ENCODE measurements at regions not wholly inside any gene's neighbourhood (a gene's known extent, or its start where the extent isn't known, plus 50 kb on each side); places are given as distances from the start of the nearest gene placed in this dataset.

DNA sequence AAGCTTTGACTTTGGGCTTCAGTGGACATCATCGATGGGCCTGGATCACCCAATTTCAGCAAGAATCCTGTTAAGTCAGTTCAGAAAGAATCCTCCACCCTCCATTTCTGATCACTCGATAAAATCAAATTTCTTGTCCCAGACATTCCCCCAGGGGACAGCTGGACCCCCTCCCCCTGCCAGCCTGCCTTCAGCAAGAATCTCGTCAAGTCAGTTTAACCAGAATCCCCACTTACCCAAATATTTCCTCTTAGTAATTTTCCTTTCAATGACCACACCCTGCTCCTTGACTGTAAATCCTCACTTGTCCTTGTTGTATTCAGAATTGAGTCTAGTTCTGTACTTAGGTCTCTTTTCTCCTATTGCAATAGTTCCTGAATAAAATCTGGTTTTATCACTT lies 766.9 kb downstream of the XPNPEP1 start:
- TF ChIP-seq, protein P1, sequence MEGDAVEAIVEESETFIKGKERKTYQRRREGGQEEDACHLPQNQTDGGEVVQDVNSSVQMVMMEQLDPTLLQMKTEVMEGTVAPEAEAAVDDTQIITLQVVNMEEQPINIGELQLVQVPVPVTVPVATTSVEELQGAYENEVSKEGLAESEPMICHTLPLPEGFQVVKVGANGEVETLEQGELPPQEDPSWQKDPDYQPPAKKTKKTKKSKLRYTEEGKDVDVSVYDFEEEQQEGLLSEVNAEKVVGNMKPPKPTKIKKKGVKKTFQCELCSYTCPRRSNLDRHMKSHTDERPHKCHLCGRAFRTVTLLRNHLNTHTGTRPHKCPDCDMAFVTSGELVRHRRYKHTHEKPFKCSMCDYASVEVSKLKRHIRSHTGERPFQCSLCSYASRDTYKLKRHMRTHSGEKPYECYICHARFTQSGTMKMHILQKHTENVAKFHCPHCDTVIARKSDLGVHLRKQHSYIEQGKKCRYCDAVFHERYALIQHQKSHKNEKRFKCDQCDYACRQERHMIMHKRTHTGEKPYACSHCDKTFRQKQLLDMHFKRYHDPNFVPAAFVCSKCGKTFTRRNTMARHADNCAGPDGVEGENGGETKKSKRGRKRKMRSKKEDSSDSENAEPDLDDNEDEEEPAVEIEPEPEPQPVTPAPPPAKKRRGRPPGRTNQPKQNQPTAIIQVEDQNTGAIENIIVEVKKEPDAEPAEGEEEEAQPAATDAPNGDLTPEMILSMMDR (conservative IDR thresholded peaks at IDR 0.05; ENCODE audit: low read depth, low read length) = no peak
- TF ChIP-seq POLR2A (IDR thresholded peaks at IDR 0.05; ENCODE audit: low read depth, low read length) (no peak), CEBPB (IDR thresholded peaks at IDR 0.05; ENCODE audit: low read depth, low read length) (no peak), MXI1 (IDR thresholded peaks at IDR 0.05; ENCODE audit: borderline replicate concordance, low read depth, low read length) (no peak), RCOR1 (IDR thresholded peaks at IDR 0.05; ENCODE audit: insufficient replicate concordance, low read length) (no peak), BHLHE40 (IDR thresholded peaks at IDR 0.05; ENCODE audit: low read depth, low read length) (no peak), FOS (IDR thresholded peaks at IDR 0.05; ENCODE audit: low read depth, low read length) (no peak), RFX5 (IDR thresholded peaks at IDR 0.05; ENCODE audit: low read depth, low read length) (no peak), RAD21 (IDR thresholded peaks at IDR 0.05; ENCODE audit: low read length) (no peak), CHD1 (IDR thresholded peaks at IDR 0.05; ENCODE audit: low read depth, low read length) (no peak), SMC3 (IDR thresholded peaks at IDR 0.05; ENCODE audit: low read depth, low read length) (no peak), MAFK (IDR thresholded peaks at IDR 0.05; ENCODE audit: low read depth, low read length) (no peak)
- TF ChIP-seq, protein P2, sequence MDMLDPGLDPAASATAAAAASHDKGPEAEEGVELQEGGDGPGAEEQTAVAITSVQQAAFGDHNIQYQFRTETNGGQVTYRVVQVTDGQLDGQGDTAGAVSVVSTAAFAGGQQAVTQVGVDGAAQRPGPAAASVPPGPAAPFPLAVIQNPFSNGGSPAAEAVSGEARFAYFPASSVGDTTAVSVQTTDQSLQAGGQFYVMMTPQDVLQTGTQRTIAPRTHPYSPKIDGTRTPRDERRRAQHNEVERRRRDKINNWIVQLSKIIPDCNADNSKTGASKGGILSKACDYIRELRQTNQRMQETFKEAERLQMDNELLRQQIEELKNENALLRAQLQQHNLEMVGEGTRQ (IDR thresholded peaks at IDR 0.05; ENCODE audit: low read depth, low read length) = no peak
- TF ChIP-seq, protein P3, sequence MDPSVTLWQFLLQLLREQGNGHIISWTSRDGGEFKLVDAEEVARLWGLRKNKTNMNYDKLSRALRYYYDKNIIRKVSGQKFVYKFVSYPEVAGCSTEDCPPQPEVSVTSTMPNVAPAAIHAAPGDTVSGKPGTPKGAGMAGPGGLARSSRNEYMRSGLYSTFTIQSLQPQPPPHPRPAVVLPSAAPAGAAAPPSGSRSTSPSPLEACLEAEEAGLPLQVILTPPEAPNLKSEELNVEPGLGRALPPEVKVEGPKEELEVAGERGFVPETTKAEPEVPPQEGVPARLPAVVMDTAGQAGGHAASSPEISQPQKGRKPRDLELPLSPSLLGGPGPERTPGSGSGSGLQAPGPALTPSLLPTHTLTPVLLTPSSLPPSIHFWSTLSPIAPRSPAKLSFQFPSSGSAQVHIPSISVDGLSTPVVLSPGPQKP (IDR thresholded peaks at IDR 0.05; ENCODE audit: borderline replicate concordance, low read depth, low read length) = no peak

Measured in IMR-90 (cell line).